Ammon's horn (tissue), 1 donor: ENCODE measurements at regions not wholly inside any gene's neighbourhood (a gene's known extent, or its start where the extent isn't known, plus 50 kb on each side); places are given as distances from the start of the nearest gene placed in this dataset.

Experiments used
- DNase-seq: peaks from one replicate; pipeline ENCODE4 v3.0.0-alpha.2; 2016; ENCODE audit warnings: low spot score

GRCh38 chr6:168722397-168722796 is 281.4 kb downstream of the SMOC2 start:
- DNase-seq = no peak

- no peak for DNase-seq
Measured at GRCh38 chr6:168721571-168721970, 280.6 kb downstream of the SMOC2 start.

- no peak for DNase-seq
Measured at GRCh38 chr6:168719901-168720300, 278.9 kb downstream of the SMOC2 start.

GRCh38 chr6:168718821-168719475 is 278.0 kb downstream of the SMOC2 start:
- no peak for DNase-seq
